ENCODE measurements at regions not wholly inside any gene's neighbourhood (a gene's known extent, or its start where the extent isn't known, plus 50 kb on each side); places are given as distances from the start of the nearest gene placed in this dataset.

GRCh38 chr2:175624785-175625184 is 377.3 kb downstream of the LNPK start:
- no peak for TF ChIP-seq NFIC (IDR thresholded peaks at IDR 0.05)
- no peak for TF ChIP-seq YY1 (IDR thresholded peaks at IDR 0.05; ENCODE audit: low read depth)
- no peak for TF ChIP-seq CEBPB (IDR thresholded peaks at IDR 0.05)
- TF ChIP-seq TAF1 (IDR thresholded peaks at IDR 0.05; ENCODE audit: low read depth): no peak
- no peak for TF ChIP-seq REST (IDR thresholded peaks at IDR 0.05; ENCODE audit: low read depth)
- TF ChIP-seq EP300 (IDR thresholded peaks at IDR 0.05; ENCODE audit: borderline replicate concordance): no peak
- no peak for TF ChIP-seq CREB1 (IDR thresholded peaks at IDR 0.05; ENCODE audit: low read depth)
- no peak for TF ChIP-seq RAD21 (IDR thresholded peaks at IDR 0.05; ENCODE audit: low read depth)
- no peak for TF ChIP-seq USF1 (IDR thresholded peaks at IDR 0.05)
- no peak for TF ChIP-seq TCF12 (IDR thresholded peaks at IDR 0.05; ENCODE audit: low read depth)
- TF ChIP-seq MAX (IDR thresholded peaks at IDR 0.05): no peak
- TF ChIP-seq TEAD4 (IDR thresholded peaks at IDR 0.05): no peak
